ENCODE measurements at regions not wholly inside any gene's neighbourhood (a gene's known extent, or its start where the extent isn't known, plus 50 kb on each side); places are given as distances from the start of the nearest gene placed in this dataset.

DNA sequence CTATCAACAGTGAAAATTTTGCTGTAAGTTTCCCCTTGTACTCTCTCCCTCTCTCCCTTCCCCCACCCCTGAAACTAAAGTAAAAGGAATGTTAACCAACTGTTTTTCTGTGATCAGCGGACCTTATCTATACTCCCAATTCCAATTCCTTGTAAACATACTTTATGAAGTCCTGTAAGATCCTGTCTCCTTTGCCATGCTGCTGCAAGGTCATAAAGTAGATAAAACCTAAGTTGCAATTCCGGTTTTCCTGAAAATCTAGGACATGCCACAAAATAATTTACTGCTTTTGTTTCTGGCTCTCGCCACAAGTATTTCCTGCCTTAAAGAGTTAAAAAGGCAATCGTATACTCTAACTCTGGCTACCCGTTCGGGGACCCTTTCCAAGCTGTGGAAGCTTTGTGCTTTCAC is 1469.0 kb downstream of the LRRC4C start:
- Mint-ChIP-seq H3K36me3 (no peaks in the 10 kb centered on the region), H3K4me1 (ENCODE audit: unreplicated experiment) (peaks cover 11% of the 10 kb centered on the region), H3K27me3 (no peaks in the 10 kb centered on the region), H3K9me3 (peaks cover 11% of the 10 kb centered on the region), H3K4me3 (peak overlapping the region; percentile 44), H3K27ac (peak overlapping the region; percentile 56)
- TF ChIP-seq, protein P1, sequence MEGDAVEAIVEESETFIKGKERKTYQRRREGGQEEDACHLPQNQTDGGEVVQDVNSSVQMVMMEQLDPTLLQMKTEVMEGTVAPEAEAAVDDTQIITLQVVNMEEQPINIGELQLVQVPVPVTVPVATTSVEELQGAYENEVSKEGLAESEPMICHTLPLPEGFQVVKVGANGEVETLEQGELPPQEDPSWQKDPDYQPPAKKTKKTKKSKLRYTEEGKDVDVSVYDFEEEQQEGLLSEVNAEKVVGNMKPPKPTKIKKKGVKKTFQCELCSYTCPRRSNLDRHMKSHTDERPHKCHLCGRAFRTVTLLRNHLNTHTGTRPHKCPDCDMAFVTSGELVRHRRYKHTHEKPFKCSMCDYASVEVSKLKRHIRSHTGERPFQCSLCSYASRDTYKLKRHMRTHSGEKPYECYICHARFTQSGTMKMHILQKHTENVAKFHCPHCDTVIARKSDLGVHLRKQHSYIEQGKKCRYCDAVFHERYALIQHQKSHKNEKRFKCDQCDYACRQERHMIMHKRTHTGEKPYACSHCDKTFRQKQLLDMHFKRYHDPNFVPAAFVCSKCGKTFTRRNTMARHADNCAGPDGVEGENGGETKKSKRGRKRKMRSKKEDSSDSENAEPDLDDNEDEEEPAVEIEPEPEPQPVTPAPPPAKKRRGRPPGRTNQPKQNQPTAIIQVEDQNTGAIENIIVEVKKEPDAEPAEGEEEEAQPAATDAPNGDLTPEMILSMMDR (conservative IDR thresholded peaks at IDR 0.05), result no peak
- DNase-seq (ENCODE audit: extremely low spot score, unreplicated experiment), result no peak

DNA sequence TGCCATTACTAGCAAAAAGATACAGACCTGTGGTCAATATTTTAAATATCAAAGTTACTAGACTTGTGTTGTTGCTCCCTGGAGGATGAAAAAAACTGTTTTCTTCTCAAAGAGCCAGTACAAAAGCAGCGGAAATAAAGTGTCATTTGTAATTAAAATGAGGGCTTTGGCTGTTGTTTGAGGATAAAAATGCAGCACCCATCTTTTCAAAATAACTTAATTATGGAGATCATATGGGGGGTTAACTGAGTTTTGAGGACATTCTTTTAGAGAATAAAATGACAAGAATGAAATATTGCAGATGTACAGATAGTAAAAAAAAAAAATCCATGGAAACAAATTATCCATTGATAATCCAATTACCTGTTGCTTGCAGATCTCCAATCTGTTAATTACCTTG is 1484.4 kb downstream of the LRRC4C start:
- Mint-ChIP-seq H3K27me3 (no peaks in the 10 kb centered on the region), H3K9me3 (no peaks in the 10 kb centered on the region), H3K36me3 (no peaks in the 10 kb centered on the region), H3K4me1 (ENCODE audit: unreplicated experiment) (no peaks in the 10 kb centered on the region), H3K4me3 (no peak overlapping the region), H3K27ac (no peak overlapping the region)
- TF ChIP-seq, protein P1 (conservative IDR thresholded peaks at IDR 0.05), result no peak
- no peak for DNase-seq (ENCODE audit: extremely low spot score, unreplicated experiment)

- Mint-ChIP-seq H3K9me3 (peaks cover 4% of the 10 kb centered on the region), H3K27me3 (no peaks in the 10 kb centered on the region), H3K27ac (no peak overlapping the region), H3K4me3 (no peak overlapping the region), H3K36me3 (no peaks in the 10 kb centered on the region), H3K4me1 (ENCODE audit: unreplicated experiment) (no peaks in the 10 kb centered on the region)
- DNase-seq (ENCODE audit: extremely low spot score, unreplicated experiment), result no peak
- TF ChIP-seq, protein P1 (conservative IDR thresholded peaks at IDR 0.05), result no peak
Measured at GRCh38 chr11:39972461-39972860, 1487.0 kb downstream of the LRRC4C start.

DNA sequence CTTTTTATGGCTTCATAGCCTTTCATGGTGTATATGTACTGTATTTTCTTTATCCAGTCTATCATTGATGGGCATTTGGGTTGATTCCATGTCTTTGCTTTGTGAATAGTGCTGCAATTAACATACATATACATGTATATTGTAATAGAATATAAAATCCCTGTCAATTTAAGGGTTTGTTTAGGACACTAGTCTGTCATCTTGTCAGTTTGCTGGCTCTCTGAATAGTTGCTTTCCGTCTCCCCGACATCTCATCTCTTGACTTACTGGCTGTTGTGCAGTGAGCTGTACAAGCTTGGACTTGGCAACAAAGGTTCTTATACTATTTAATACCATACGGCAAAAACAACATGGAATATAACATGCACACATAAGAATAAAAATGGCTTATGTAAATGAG is 1487.5 kb downstream of the LRRC4C start:
- Mint-ChIP-seq H3K36me3 (no peaks in the 10 kb centered on the region), H3K4me1 (ENCODE audit: unreplicated experiment) (no peaks in the 10 kb centered on the region), H3K4me3 (no peak overlapping the region), H3K9me3 (peaks cover 4% of the 10 kb centered on the region), H3K27ac (no peak overlapping the region), H3K27me3 (no peaks in the 10 kb centered on the region)
- DNase-seq (ENCODE audit: extremely low spot score, unreplicated experiment), result no peak
- TF ChIP-seq, protein P1 (conservative IDR thresholded peaks at IDR 0.05), result no peak

- Mint-ChIP-seq H3K9me3 (peaks cover 4% of the 10 kb centered on the region), H3K36me3 (no peaks in the 10 kb centered on the region)
Measured at GRCh38 chr11:39968071-39968470, 1491.4 kb downstream of the LRRC4C start.

More at GRCh38 chr11:39968071-39968470, 1491.4 kb downstream of the LRRC4C start:
- no peak for DNase-seq (ENCODE audit: extremely low spot score, unreplicated experiment)
- H3K27me3 Mint-ChIP-seq, result no peaks in the 10 kb centered on the region
- H3K27ac Mint-ChIP-seq, result no peak overlapping the region
- TF ChIP-seq, protein P1 (conservative IDR thresholded peaks at IDR 0.05), result no peak
- H3K4me1 Mint-ChIP-seq (ENCODE audit: unreplicated experiment), result no peaks in the 10 kb centered on the region
- H3K4me3 Mint-ChIP-seq, result no peak overlapping the region
